K562 (cell line): ENCODE measurements at regions not wholly inside any gene's neighbourhood (a gene's known extent, or its start where the extent isn't known, plus 50 kb on each side); places are given as distances from the start of the nearest gene placed in this dataset.
A peak's percentile ranks its signal among the peaks of the same experiment; 100 is the strongest.

Source experiments
- ATAC-seq: fragments of 200-7000 bp; cut with Tn5 transposase; 3 replicates; pipeline ENCODE4 v1.9.1; 2020; ENCODE audit warnings: moderate library complexity
- BruUV-seq: library from RNA; stranded (reverse); fragments of 400-500 nt; replicated peaks from 2 replicates; lab custom pipeline; 2021; lab: Mats Ljungman, UMichigan
- CTCF ChIA-PET: fragments of 300-600 bp; formaldehyde crosslinking; extraction: SDS; loops from one replicate; lab custom pipeline; 2021; ENCODE audit warnings: low intra/inter-chr PET ratio; lab: Yijun Ruan, JAX
- POLR2A ChIA-PET: fragments of 300-600, 350-650 bp; sonication (Branson Sonifier 250); formaldehyde crosslinking; extraction: SDS; loops from one replicate; lab custom pipeline; 2021; ENCODE audit warnings: antibody characterized with exemption, inconsistent platforms; lab: Yijun Ruan, JAX
- DNase-seq, 4 experiments: peaks; one replicate each; pipeline versions ENCODE4 v3.0.0 to v3.0.0-alpha.2; 2011 to 2018; ENCODE audit warnings: low spot score in 3 of 4, mixed read lengths in 3 of 4; ENCODE audit errors: extremely low read depth in 1 of 4
- FAIRE-seq: peaks from 2 replicates; lab custom pipeline; 2011; peaks lifted over from hg19 to GRCh38; lab: Jason Lieb, UNC
- H2AFZ ChIP-seq: 2 replicates; pipeline ENCODE4 v1.6.0; 2011; ENCODE audit warnings: low read depth, low read length, control low read depth, inconsistent platforms
- H3K27ac ChIP-seq: fragments of 200-600 bp; 3 replicates; pipeline ENCODE4 v1.8.0; 2011; ENCODE audit warnings: low read depth, mild to moderate bottlenecking, control low read depth, inconsistent platforms, low read length, moderate library complexity, mixed read lengths; ENCODE audit errors: extremely low read depth
- H3K27me3 ChIP-seq, 2 experiments: fragments of 300-600 bp in 1 of 2; 2 replicates in 1 of 2; 3 replicates in 1 of 2; pipeline versions ENCODE4 v1.6.0 to v1.8.0; 2011; ENCODE audit warnings: inconsistent platforms in 2 of 2, low read length in 2 of 2, mild to moderate bottlenecking in 1 of 2, mixed read lengths in 1 of 2, moderate library complexity in 1 of 2; ENCODE audit not compliant: control insufficient read depth in 2 of 2, insufficient read depth in 2 of 2
- H3K36me3 ChIP-seq: fragments of 300-600 bp; 3 replicates; pipeline ENCODE4 v1.8.0; 2011; ENCODE audit warnings: mild to moderate bottlenecking, low read length, inconsistent platforms; ENCODE audit not compliant: control insufficient read depth, insufficient read depth
- H3K4me1 ChIP-seq, 2 experiments: fragments of 200-600 bp in 1 of 2; replicated peaks in 1 of 2; 2 replicates in 1 of 2; 3 replicates in 1 of 2; pipeline versions ENCODE4 v1.5.1 to v1.8.0; 2011; ENCODE audit warnings: inconsistent platforms in 2 of 2, low read length in 2 of 2, mild to moderate bottlenecking in 1 of 2, mixed read lengths in 1 of 2, moderate library complexity in 1 of 2; ENCODE audit not compliant: control insufficient read depth in 2 of 2, insufficient read depth in 2 of 2
- H3K4me2 ChIP-seq: 2 replicates; pipeline ENCODE4 v1.6.1; 2011; ENCODE audit warnings: low read length, control low read depth, inconsistent platforms, mixed read lengths; ENCODE audit not compliant: insufficient read depth
- H3K4me3 ChIP-seq: fragments of 200-600 bp; sonication (generic), shearing (Covaris generic); 2 replicates; pipeline ENCODE4 v1.5.1; 2016; ENCODE audit warnings: control low read depth, inconsistent platforms
- H3K79me2 ChIP-seq: fragments of 200-600 bp; 3 replicates; pipeline ENCODE4 v1.8.0; 2011; ENCODE audit warnings: low read length, inconsistent platforms; ENCODE audit not compliant: control insufficient read depth, insufficient read depth
- H3K9ac ChIP-seq, 2 experiments: 2 replicates each; pipeline versions ENCODE4 v1.6.0 to v1.6.1; 2011; ENCODE audit warnings: low read depth in 2 of 2, low read length in 2 of 2, control low read depth in 1 of 2, inconsistent platforms in 1 of 2, mild to moderate bottlenecking in 1 of 2, mixed read lengths in 1 of 2; ENCODE audit not compliant: insufficient read depth in 1 of 2
- H3K9me1 ChIP-seq: one replicate; pipeline ENCODE4 v1.6.0; 2011; ENCODE audit warnings: inconsistent platforms, mild to moderate bottlenecking, low read length, moderate library complexity; ENCODE audit not compliant: control insufficient read depth, insufficient read depth
- H3K9me3 ChIP-seq: replicated peaks from 2 replicates; pipeline ENCODE4 v1.5.1; 2011; ENCODE audit warnings: low read depth, low read length, inconsistent platforms; ENCODE audit not compliant: control insufficient read depth, insufficient read depth
- H4K20me1 ChIP-seq: replicated peaks from 2 replicates; pipeline ENCODE4 v1.6.1; 2011; ENCODE audit warnings: low read length, inconsistent platforms, mixed read lengths; ENCODE audit not compliant: control insufficient read depth, insufficient read depth
- CHD2 ChIP-seq: IDR thresholded peaks from 2 replicates; pipeline ENCODE4 v1.6.1; 2011; ENCODE audit warnings: low read depth, low read length
- RBFOX2 ChIP-seq: fragments of 200-400 bp; formaldehyde crosslinking; IDR thresholded peaks from 2 replicates; pipeline ENCODE4 v1.6.1; 2017; ENCODE audit warnings: low read depth, mild to moderate bottlenecking, low read length, moderate library complexity
- ZNF764 ChIP-seq: fragments of 250-450 bp; sonication (Bioruptor Pico); IDR thresholded peaks from 2 replicates; pipeline ENCODE4 v1.4.0; 2020; ENCODE audit warnings: low read depth, mild to moderate bottlenecking, moderate library complexity
- WGBS: fragments of 100-300 bp; shearing (Covaris generic); methylation state at CpG from one replicate; pipeline ENCODE4 v1.1.6; 2016; ENCODE audit warnings: low coverage, mixed read lengths; ENCODE audit not compliant: insufficient coverage; ENCODE audit errors: missing lambda C conversion rate; 5-methylcytosine and 5-hydroxymethylcytosine counted together
- in situ Hi-C: fragments of 300-500 bp; cut with MboI; formaldehyde crosslinking; loops from 4 replicates; pipeline ENCODE4 v1.15.0; 2018; ENCODE audit warnings: inconsistent platforms, mixed read lengths
- intact Hi-C: fragments of 100-400 bp; cut with micrococcal nuclease; formaldehyde crosslinking; loops from 2 replicates; pipeline ENCODE4 v1.14.2; 2022
- TF ChIP-seq, protein P1 (sequence below): fragments of 450-650 bp; formaldehyde crosslinking; IDR thresholded peaks from 2 replicates; pipeline ENCODE4 v1.4.0; 2022; ENCODE audit warnings: mild to moderate bottlenecking, moderate library complexity
- TF ChIP-seq, protein P2 (sequence below): fragments of 450-650 bp; IDR thresholded peaks from 2 replicates; pipeline ENCODE4 v1.7.1; 2018; ENCODE audit warnings: mild to moderate bottlenecking, low read depth; ENCODE audit not compliant: partially characterized antibody

DNA sequence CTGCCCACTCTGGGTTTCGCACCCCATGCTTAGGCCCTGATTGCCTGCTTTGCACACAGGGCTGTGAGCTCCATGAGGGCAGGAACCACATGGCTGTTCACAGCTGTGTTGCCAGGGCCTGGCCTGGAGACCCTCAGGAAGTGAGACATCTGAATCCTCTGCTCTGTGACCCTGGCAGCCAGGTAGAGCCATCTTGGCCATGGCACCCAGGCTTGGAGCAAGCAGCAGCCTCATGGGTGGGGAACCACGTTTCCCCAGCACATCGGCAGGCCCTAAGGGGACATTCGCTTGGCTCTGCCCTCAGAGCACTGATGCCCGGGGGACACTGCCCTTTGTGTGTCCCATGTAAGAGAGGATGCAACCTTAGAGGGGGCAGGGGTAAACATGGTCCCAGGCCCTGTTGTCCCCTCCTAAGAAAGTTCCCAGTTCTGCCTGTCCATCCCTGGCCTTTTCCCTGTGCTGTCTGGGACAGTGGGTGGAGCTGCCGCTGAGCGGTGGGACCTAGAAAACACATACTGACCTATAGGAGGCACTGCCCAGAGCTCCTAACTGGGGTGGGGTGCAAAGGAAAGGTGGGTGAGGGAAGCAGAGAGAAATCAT, 144.1 kb upstream of the IER5L start (continued):
- TF ChIP-seq, protein P1, sequence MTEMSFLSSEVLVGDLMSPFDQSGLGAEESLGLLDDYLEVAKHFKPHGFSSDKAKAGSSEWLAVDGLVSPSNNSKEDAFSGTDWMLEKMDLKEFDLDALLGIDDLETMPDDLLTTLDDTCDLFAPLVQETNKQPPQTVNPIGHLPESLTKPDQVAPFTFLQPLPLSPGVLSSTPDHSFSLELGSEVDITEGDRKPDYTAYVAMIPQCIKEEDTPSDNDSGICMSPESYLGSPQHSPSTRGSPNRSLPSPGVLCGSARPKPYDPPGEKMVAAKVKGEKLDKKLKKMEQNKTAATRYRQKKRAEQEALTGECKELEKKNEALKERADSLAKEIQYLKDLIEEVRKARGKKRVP, result no peak

DNA sequence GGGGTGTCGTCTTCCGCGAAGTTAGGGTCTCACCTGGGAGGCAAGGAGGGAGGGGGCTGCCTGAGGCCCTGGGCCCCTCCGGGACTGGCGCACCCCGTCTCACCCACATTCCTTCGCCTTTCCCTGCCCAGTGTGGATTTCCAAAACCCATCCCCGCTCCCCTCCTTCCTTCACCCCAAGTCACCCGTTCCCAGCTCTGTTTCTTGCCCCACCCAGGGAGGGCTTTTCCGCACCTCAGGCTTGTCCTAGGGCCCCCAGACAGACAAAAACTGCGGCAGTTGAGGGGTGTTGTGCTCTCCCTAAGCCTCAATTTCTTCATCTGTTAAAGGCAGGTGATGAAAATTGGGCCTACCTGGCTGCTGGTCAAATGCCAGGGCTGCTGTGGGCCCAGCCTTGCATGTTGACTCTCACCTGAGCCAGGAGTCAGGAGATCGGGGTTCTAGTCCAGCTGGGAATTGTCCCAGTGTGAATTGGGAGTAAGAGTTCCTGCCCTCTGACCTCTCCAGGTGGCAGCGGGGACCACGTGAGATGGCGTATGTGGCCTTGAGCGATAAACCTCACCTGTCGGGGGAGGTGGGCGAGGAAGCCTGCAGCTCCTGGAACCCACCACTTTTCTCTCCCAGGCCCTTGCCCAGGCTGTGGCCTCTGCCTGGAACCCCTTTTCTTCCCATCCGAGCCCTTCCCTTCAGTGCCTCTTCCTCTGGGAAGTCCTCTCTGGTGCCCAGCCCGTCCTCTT, 143.4 kb upstream of the IER5L start:
- no peak for FAIRE-seq
- ATAC-seq, result no peak
- H2AFZ ChIP-seq, result peak overlapping the region; percentile 73; the same call in 1 of the 2 replicates
- TF ChIP-seq ZNF764 (CRISPR knock-in tag) (no peak), CHD2 (no peak), RBFOX2 (no peak)
- TF ChIP-seq, protein P2, sequence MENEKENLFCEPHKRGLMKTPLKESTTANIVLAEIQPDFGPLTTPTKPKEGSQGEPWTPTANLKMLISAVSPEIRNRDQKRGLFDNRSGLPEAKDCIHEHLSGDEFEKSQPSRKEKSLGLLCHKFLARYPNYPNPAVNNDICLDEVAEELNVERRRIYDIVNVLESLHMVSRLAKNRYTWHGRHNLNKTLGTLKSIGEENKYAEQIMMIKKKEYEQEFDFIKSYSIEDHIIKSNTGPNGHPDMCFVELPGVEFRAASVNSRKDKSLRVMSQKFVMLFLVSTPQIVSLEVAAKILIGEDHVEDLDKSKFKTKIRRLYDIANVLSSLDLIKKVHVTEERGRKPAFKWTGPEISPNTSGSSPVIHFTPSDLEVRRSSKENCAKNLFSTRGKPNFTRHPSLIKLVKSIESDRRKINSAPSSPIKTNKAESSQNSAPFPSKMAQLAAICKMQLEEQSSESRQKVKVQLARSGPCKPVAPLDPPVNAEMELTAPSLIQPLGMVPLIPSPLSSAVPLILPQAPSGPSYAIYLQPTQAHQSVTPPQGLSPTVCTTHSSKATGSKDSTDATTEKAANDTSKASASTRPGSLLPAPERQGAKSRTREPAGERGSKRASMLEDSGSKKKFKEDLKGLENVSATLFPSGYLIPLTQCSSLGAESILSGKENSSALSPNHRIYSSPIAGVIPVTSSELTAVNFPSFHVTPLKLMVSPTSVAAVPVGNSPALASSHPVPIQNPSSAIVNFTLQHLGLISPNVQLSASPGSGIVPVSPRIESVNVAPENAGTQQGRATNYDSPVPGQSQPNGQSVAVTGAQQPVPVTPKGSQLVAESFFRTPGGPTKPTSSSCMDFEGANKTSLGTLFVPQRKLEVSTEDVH, result no peak
- H3K9ac ChIP-seq, result peak overlapping the region in 1 of 2 experiments; percentile 29; a peak in 1 of 4 replicates
- H3K4me2 ChIP-seq, result no peak overlapping the region
- BruUV-seq, result no TSS peak
- H3K36me3 ChIP-seq, result no peaks in the 10 kb centered on the region
- 85% methylated on average over 5 of the region's 20 CpGs for WGBS
- intact Hi-C loops, result loop anchor here (5.0 kb wide), 1 partner anchor 291 kb away; no protein-coding TSS in a partner anchor
- no peaks in the 10 kb centered on the region for H3K9me3 ChIP-seq
- no peaks in the 10 kb centered on the region for H3K79me2 ChIP-seq
- in situ Hi-C loops, result no loop called here
- H3K4me3 ChIP-seq, result no peak overlapping the region
- no peaks in the 10 kb centered on the region for H3K9me1 ChIP-seq
- H3K4me1 ChIP-seq, result peaks cover 14 to 27% of the 10 kb centered on the region in 2 experiments
- H4K20me1 ChIP-seq, result no peaks in the 10 kb centered on the region
- ChIA-PET CTCF (no interaction called here), POLR2A (interaction anchor here (0.6 to 1.3 kb wide), 2 partner anchors 13 to 1144 kb away, joined by 3 to 4 read pairs; no protein-coding TSS in a partner anchor)
- DNase-seq, result no peak
- no peaks in the 10 kb centered on the region for H3K27me3 ChIP-seq
- no peak overlapping the region for H3K27ac ChIP-seq
